ENCODE measurements at regions not wholly inside any gene's neighbourhood (a gene's known extent, or its start where the extent isn't known, plus 50 kb on each side); places are given as distances from the start of the nearest gene placed in this dataset.

GRCh38 chr1:114033961-114034360 lies 54.7 kb downstream of the OLFML3 start:
- ChIA-PET POLR2A (no interaction called here), CTCF (ENCODE audit: low intra/inter-chr PET ratio) (no interaction called here)
- H3K4me1 ChIP-seq (replicated peaks in 1 of 2; ENCODE audit: control insufficient read depth in 2 of 2, insufficient read depth in 2 of 2, low read length in 2 of 2) = no peaks in the 10 kb centered on the region
- H3K9me1 ChIP-seq (ENCODE audit: control insufficient read depth, insufficient read depth, low read length) = no peaks in the 10 kb centered on the region
- H3K27me3 ChIP-seq (ENCODE audit: control insufficient read depth in 2 of 2, insufficient read depth in 2 of 2, low read length in 2 of 2) = peaks cover 16 to 24% of the 10 kb centered on the region in 2 experiments; a peak in 4 of 5 replicates
- no peaks in the 10 kb centered on the region for H3K36me3 ChIP-seq (ENCODE audit: control insufficient read depth, insufficient read depth, low read length)
- H3K4me2 ChIP-seq (ENCODE audit: insufficient read depth, low read length) = no peak overlapping the region
- H3K4me3 ChIP-seq = no peak overlapping the region
- BruUV-seq (replicated peaks) = no TSS peak
- no peaks in the 10 kb centered on the region for H3K9me3 ChIP-seq (replicated peaks; ENCODE audit: control insufficient read depth, insufficient read depth, low read depth, low read length)
- TF ChIP-seq SAFB2 (IDR thresholded peaks at IDR 0.05; ENCODE audit: borderline replicate concordance, low read depth, low read length, severe bottlenecking) = no peak
- no peak for TF ChIP-seq PBX2 (CRISPR knock-in tag; IDR thresholded peaks at IDR 0.05; ENCODE audit: low read depth)
- no peak for TF ChIP-seq PBX2 (tag; conservative IDR thresholded peaks at IDR 0.05; ENCODE audit: low read depth)
- no peak for TF ChIP-seq GMEB1 (CRISPR knock-in tag; IDR thresholded peaks at IDR 0.05)
- WGBS (ENCODE audit: insufficient coverage, low coverage, missing lambda C conversion rate) = 0% methylated on average over 2 of the region's 2 CpGs
- DNase-seq (ENCODE audit: extremely low read depth in 1 of 4, low spot score in 3 of 4) = no peak
- no peaks in the 10 kb centered on the region for H3K79me2 ChIP-seq (ENCODE audit: control insufficient read depth, insufficient read depth, low read length)
- no peaks in the 10 kb centered on the region for H4K20me1 ChIP-seq (replicated peaks; ENCODE audit: control insufficient read depth, insufficient read depth, low read length)
- intact Hi-C loops (cut with micrococcal nuclease) (no loop called here), in situ Hi-C loops (cut with MboI) (no loop called here)
- H3K9ac ChIP-seq (ENCODE audit: insufficient read depth in 1 of 2, low read depth in 2 of 2, low read length in 2 of 2) = no peak overlapping the region
- no peak for FAIRE-seq
- H2AFZ ChIP-seq (ENCODE audit: low read depth, low read length) = no peak overlapping the region
- ATAC-seq = no peak
- no peak overlapping the region for H3K27ac ChIP-seq (ENCODE audit: extremely low read depth, low read depth, low read length)
